HG03520 (cell line): ENCODE measurements at regions not wholly inside any gene's neighbourhood (a gene's known extent, or its start where the extent isn't known, plus 50 kb on each side); places are given as distances from the start of the nearest gene placed in this dataset.
"Not testable (repeated sequence)": the region's sequence is repeated elsewhere in the genome, so short reads cannot be mapped to it uniquely, and the experiment has no call there.

Source experiments
- ATAC-seq: cut with Tn5 transposase; IDR thresholded peaks from one replicate; pipeline ENCODE4 v1.9.1; 2021; ENCODE audit warnings: mild to moderate bottlenecking, moderate library complexity; ENCODE audit not compliant: unreplicated experiment

GRCh38 chrX:150231368-150231767 is 131.7 kb upstream of the MAMLD1 start:
- not testable (repeated sequence) for ATAC-seq

GRCh38 chrX:150232222-150232621 is 130.9 kb upstream of the MAMLD1 start:
- ATAC-seq: not testable (repeated sequence)

- no peak for ATAC-seq
Measured at GRCh38 chrX:150234126-150234525, 129.0 kb upstream of the MAMLD1 start.

- no peak for ATAC-seq
Measured at GRCh38 chrX:150236327-150236726, 126.8 kb upstream of the MAMLD1 start.

GRCh38 chrX:150238632-150239382 is 124.3 kb upstream of the MAMLD1 start:
- no peak for ATAC-seq

GRCh38 chrX:150239946-150240642 is 123.0 kb upstream of the MAMLD1 start:
- no peak for ATAC-seq

GRCh38 chrX:150240643-150240970 is 122.5 kb upstream of the MAMLD1 start:
- ATAC-seq: no peak

GRCh38 chrX:150253959-150254620 is 109.0 kb upstream of the MAMLD1 start:
- no peak for ATAC-seq

- ATAC-seq: no peak
Measured at GRCh38 chrX:150254909-150255308, 108.2 kb upstream of the MAMLD1 start.

GRCh38 chrX:150255441-150256296 is 107.4 kb upstream of the MAMLD1 start:
- no peak for ATAC-seq

- ATAC-seq: no peak
Measured at GRCh38 chrX:150256297-150256650, 106.8 kb upstream of the MAMLD1 start.

GRCh38 chrX:150257353-150258175 is 105.6 kb upstream of the MAMLD1 start:
- ATAC-seq: no peak

GRCh38 chrX:150258176-150258425 is 105.0 kb upstream of the MAMLD1 start:
- no peak for ATAC-seq

- ATAC-seq: no peak
Measured at GRCh38 chrX:150258463-150259430, 104.4 kb upstream of the MAMLD1 start.

GRCh38 chrX:150262456-150262855 is 100.7 kb upstream of the MAMLD1 start:
- no peak for ATAC-seq

- ATAC-seq: no peak
Measured at GRCh38 chrX:150268839-150269355, 94.2 kb upstream of the MAMLD1 start.

GRCh38 chrX:150269605-150270254 is 93.4 kb upstream of the MAMLD1 start:
- ATAC-seq: no peak

GRCh38 chrX:150270622-150271021 is 92.5 kb upstream of the MAMLD1 start:
- no peak for ATAC-seq
